Spleen (tissue), 11 donors: ENCODE measurements at regions not wholly inside any gene's neighbourhood (a gene's known extent, or its start where the extent isn't known, plus 50 kb on each side); places are given as distances from the start of the nearest gene placed in this dataset.

Experiments
- DNase-seq: peaks from one replicate; pipeline ENCODE4 v3.0.0-alpha.2; 2020
- H3K27ac ChIP-seq, 8 donors: fragments of 200-600 bp; sonication (generic) in 7 of 8; 1 replicate in 4 of 8; 2 replicates in 4 of 8; pipeline versions ENCODE4 v1.5.0 to v1.8.0; 2016 to 2021; ENCODE audit warnings: inconsistent platforms in 4 of 8, mild to moderate bottlenecking in 4 of 8, moderate library complexity in 1 of 8
- H3K27me3 ChIP-seq, 7 donors: fragments of 200-600 bp; sonication (generic) in 6 of 7; replicated peaks in 1 of 7; 1 replicate in 4 of 7; 2 replicates in 3 of 7; pipeline versions ENCODE4 v1.5.0 to v1.8.0; 2016 to 2021; ENCODE audit warnings: inconsistent platforms in 3 of 7, mild to moderate bottlenecking in 1 of 7
- H3K36me3 ChIP-seq, 6 donors: fragments of 200-600 bp; sonication (generic) in 5 of 6; 1 replicate in 4 of 6; 2 replicates in 2 of 6; pipeline versions ENCODE4 v1.5.0 to v1.8.0; 2016 to 2021; ENCODE audit warnings: inconsistent platforms in 2 of 6
- H3K4me1 ChIP-seq, 6 donors: fragments of 200-600 bp; sonication (generic) in 5 of 6; 1 replicate in 3 of 6; 2 replicates in 3 of 6; pipeline versions ENCODE4 v1.5.0 to v1.8.0; 2016 to 2021; ENCODE audit warnings: inconsistent platforms in 3 of 6
- H3K4me3 ChIP-seq, 8 donors: fragments of 200-600 bp; sonication (generic) in 7 of 8; 1 replicate in 4 of 8; 2 replicates in 4 of 8; pipeline versions ENCODE4 v1.5.0 to v1.8.0; 2016 to 2021; ENCODE audit warnings: inconsistent platforms in 4 of 8, mild to moderate bottlenecking in 4 of 8, moderate library complexity in 2 of 8
- H3K9me3 ChIP-seq, 8 donors: fragments of 200-600 bp; sonication (generic) in 7 of 8; 1 replicate in 4 of 8; 2 replicates in 4 of 8; pipeline versions ENCODE4 v1.5.0 to v1.8.0; 2016 to 2021; ENCODE audit warnings: inconsistent platforms in 4 of 8
- CTCF ChIP-seq, 11 experiments: fragments of 200-600 bp in 7 of 11; fragments of 450-650 bp in 4 of 11; sonication (generic) in 4 of 11; IDR thresholded peaks in 8 of 11; conservative IDR thresholded peaks in 3 of 11; 1 replicate in 7 of 11; 2 replicates in 4 of 11; pipeline versions ENCODE4 v1.4.0 to v1.8.0; 2016 to 2021; ENCODE audit warnings: antibody characterized with exemption in 11 of 11, inconsistent platforms in 4 of 11, mild to moderate bottlenecking in 1 of 11
- POLR2A ChIP-seq, 3 donors: fragments of 450-650 bp; IDR thresholded peaks; one replicate each; pipeline ENCODE4 v1.5.1; 2017; ENCODE audit warnings: antibody characterized with exemption in 3 of 3, mild to moderate bottlenecking in 1 of 3
- POLR2AphosphoS5 ChIP-seq, 3 donors: sonication (generic); formaldehyde crosslinking; IDR thresholded peaks; one replicate each; pipeline ENCODE4 v1.5.1; 2017; ENCODE audit warnings: antibody characterized with exemption in 3 of 3
- WGBS, 5 donors: extraction: QIAGEN DNeasy Blood & Tissue Kit in 3 of 5; methylation state at CpG; one replicate each; pipeline versions ENCODE4 v1.1.5 to v1.1.7; 2013 to 2018; 5-methylcytosine and 5-hydroxymethylcytosine counted together
- intact Hi-C: fragments of 100-400 bp; cut with DNase I; formaldehyde crosslinking; loops from one replicate; pipeline ENCODE4 v1.15.0; 2023; ENCODE audit warnings: low total_unique reads
- donor health status: healthy with polysubstance abuse.
- donor health status: DM: no; HTN: no; CAD: no; lungs with moderate emphysema.
- donor health status: DM: no; HTN: no; CAD: no.
- donor health status: Bipolar disorder and iron deficiency.
- donor health status: healthy.
- donor health status: DM: no; HTN: no; CAD: no.
- donor health status: DM: yes; HTN: yes; CAD: no.

GRCh38 chr16:13835935-13836730 lies 83.8 kb upstream of the ERCC4 start:
- intact Hi-C loops, result no loop called here
- no peaks in the 10 kb centered on the region for H3K4me1 ChIP-seq
- WGBS, 5 donors, result 86 to 94% (median 90%) methylated on average over 13 of the region's 13 CpGs
- H3K36me3 ChIP-seq, result no peaks in the 10 kb centered on the region
- no peak for DNase-seq
- TF ChIP-seq POLR2A (IDR thresholded peaks at IDR 0.05) (no peak), CTCF (IDR thresholded peaks at IDR 0.05 in 8 of 11, conservative IDR thresholded peaks at IDR 0.05 in 3 of 11) (no peak), POLR2AphosphoS5 (IDR thresholded peaks at IDR 0.05) (no peak)
- H3K4me3 ChIP-seq, result no peak overlapping the region
- peaks cover 0 to 20% (median 0%) of the 10 kb centered on the region in 7 donors for H3K27me3 ChIP-seq
- H3K9me3 ChIP-seq, result no peaks in the 10 kb centered on the region
- H3K27ac ChIP-seq, result no peak overlapping the region

DNA sequence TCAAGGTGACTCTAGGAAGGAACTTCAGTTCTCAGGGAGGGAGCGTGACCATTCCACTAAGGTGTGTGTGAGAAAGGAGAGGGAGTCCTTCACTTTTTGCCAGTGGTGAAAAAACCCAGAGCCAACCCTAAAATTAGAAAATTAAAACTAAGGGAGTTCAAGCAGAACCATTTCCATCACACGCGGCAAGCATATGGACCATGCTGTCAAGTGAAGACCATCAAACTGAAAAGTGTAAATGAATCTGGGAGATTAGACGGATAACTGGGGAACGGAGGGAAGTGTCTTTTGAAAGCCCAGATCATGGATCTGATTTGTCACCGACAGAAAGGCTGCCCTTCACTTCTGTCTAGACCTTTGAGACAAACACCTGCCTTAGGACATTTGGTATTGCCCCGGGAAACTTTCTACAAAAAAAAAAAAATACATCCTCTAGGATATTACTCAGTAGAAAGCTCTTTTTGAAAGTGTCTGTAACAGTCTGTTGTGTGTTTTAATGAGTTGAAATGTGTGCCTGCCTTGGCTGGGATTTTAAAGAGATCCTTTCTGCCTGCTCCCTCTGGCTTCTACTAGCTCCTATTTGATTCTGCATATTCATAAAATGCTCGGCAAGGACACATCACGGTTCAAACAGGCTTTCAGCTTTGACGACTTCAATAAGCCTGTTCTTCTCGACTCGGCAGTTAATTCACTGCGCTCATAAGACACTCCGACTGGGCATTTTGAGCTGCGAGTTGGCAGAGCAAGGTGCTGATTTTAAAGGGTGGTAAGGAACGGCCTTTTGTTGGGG lies 81.4 kb upstream of the ERCC4 start:
- Histone ChIP-seq H3K27ac (no peak overlapping the region), H3K4me1 (no peaks in the 10 kb centered on the region), H3K27me3 (peaks cover 0 to 11% (median 0%) of the 10 kb centered on the region in 7 donors), H3K36me3 (no peaks in the 10 kb centered on the region), H3K4me3 (no peak overlapping the region), H3K9me3 (no peaks in the 10 kb centered on the region)
- 87 to 92% (median 89%) methylated on average over 16 of the region's 16 CpGs for WGBS, 5 donors
- no peak for DNase-seq
- intact Hi-C loops, result no loop called here
- TF ChIP-seq CTCF (IDR thresholded peaks at IDR 0.05 in 8 of 11, conservative IDR thresholded peaks at IDR 0.05 in 3 of 11), result no peak
- no peak for TF ChIP-seq POLR2A (IDR thresholded peaks at IDR 0.05)
- TF ChIP-seq POLR2AphosphoS5 (IDR thresholded peaks at IDR 0.05), result no peak

DNA sequence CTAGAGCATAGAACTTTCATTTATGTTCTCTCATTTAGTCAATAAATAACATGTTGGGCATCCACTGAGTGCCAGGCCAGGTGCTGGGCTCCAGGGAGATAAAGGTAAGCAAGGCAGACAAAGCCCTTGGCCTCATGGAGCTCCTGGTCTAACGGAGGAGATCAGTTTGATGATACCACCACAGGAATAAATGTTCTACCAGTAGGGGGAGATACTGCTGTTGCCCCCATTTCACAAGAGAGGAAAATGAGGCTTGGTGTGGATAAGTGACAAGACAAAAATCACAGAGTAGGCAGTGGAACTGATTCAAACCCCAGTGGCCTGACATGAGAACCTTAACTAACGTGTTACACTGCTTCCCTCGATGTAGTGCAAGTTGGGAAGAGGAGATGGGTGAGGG lies 80.4 kb upstream of the ERCC4 start:
- H3K27ac ChIP-seq, result no peak overlapping the region
- intact Hi-C loops, result no loop called here
- peaks cover 0 to 8% (median 0%) of the 10 kb centered on the region in 7 donors for H3K27me3 ChIP-seq
- no peaks in the 10 kb centered on the region for H3K36me3 ChIP-seq
- no peaks in the 10 kb centered on the region for H3K4me1 ChIP-seq
- 77 to 92% (median 84%) methylated on average over 3 of the region's 3 CpGs for WGBS, 5 donors
- no peak overlapping the region for H3K4me3 ChIP-seq
- TF ChIP-seq POLR2AphosphoS5 (IDR thresholded peaks at IDR 0.05), result no peak
- TF ChIP-seq CTCF (IDR thresholded peaks at IDR 0.05 in 8 of 11, conservative IDR thresholded peaks at IDR 0.05 in 3 of 11), result no peak
- TF ChIP-seq POLR2A (IDR thresholded peaks at IDR 0.05), result no peak
- no peaks in the 10 kb centered on the region for H3K9me3 ChIP-seq
- DNase-seq, result no peak

DNA sequence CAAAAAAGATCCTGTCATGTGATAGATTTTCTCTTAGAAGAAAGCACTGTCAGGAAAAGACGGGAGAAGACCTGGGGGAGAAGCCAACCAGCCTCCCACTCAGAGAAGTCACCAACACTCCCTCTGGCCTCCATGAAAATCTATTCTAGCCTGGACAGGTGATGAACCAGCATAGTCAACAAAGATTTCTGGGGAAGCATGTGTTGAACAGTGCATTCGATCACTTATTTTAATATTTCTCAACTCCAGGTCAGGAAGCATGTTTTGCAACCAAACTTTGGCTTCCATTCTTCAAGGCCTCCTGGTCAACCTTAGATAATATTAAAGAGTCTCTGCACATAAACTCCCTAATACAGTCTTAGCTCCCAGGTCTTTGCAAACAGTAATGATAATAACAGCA lies 74.7 kb upstream of the ERCC4 start:
- no peak for DNase-seq
- Histone ChIP-seq H3K4me1 (no peaks in the 10 kb centered on the region), H3K4me3 (no peak overlapping the region), H3K27me3 (peaks cover 0 to 22% (median 0%) of the 10 kb centered on the region in 7 donors), H3K27ac (no peak overlapping the region), H3K36me3 (no peaks in the 10 kb centered on the region), H3K9me3 (peaks cover 0 to 8% (median 0%) of the 10 kb centered on the region in 8 donors)
- WGBS, 5 donors, result 73 to 90% (median 87%) methylated on average over 2 of the region's 2 CpGs
- intact Hi-C loops, result no loop called here
- TF ChIP-seq CTCF (IDR thresholded peaks at IDR 0.05 in 8 of 11, conservative IDR thresholded peaks at IDR 0.05 in 3 of 11) (no peak), POLR2A (IDR thresholded peaks at IDR 0.05) (no peak), POLR2AphosphoS5 (IDR thresholded peaks at IDR 0.05) (no peak)
